Loucy (cell line): ENCODE measurements at regions not wholly inside any gene's neighbourhood (a gene's known extent, or its start where the extent isn't known, plus 50 kb on each side); places are given as distances from the start of the nearest gene placed in this dataset.

Experiments
- H2AFZ ChIP-seq: fragments of 200-600 bp; sonication (generic); 2 replicates; pipeline ENCODE4 v1.6.0; 2016; ENCODE audit warnings: antibody characterized with exemption, mild to moderate bottlenecking, low read length, moderate library complexity
- H3F3A ChIP-seq: fragments of 200-600 bp; 2 replicates; pipeline ENCODE4 v1.6.0; 2016; ENCODE audit warnings: antibody characterized with exemption, low read depth, mild to moderate bottlenecking
- H3K27me3 ChIP-seq: fragments of 200-600 bp; sonication (generic); 2 replicates; pipeline ENCODE4 v1.6.1; 2014; ENCODE audit warnings: low read length, mild to moderate bottlenecking; ENCODE audit not compliant: insufficient read depth, poor library complexity, severe bottlenecking
- H3K36me3 ChIP-seq: fragments of 200-600 bp; sonication (generic); 2 replicates; pipeline ENCODE4 v1.6.1; 2016; ENCODE audit warnings: low read length; ENCODE audit not compliant: insufficient read depth
- H3K4me1 ChIP-seq: fragments of 200-600 bp; sonication (generic); 2 replicates; pipeline ENCODE4 v1.5.1; 2014; ENCODE audit warnings: low read length, mild to moderate bottlenecking; ENCODE audit not compliant: insufficient read depth, poor library complexity, severe bottlenecking
- H3K4me2 ChIP-seq: fragments of 200-600 bp; sonication (generic); 2 replicates; pipeline ENCODE4 v1.6.0; 2014; ENCODE audit warnings: antibody characterized with exemption, low read length, low read depth, mild to moderate bottlenecking; ENCODE audit not compliant: poor library complexity, severe bottlenecking
- H3K4me3 ChIP-seq: fragments of 200-600 bp; sonication (generic); 2 replicates; pipeline ENCODE4 v1.5.1; 2014; ENCODE audit warnings: low read length, mild to moderate bottlenecking, mixed read lengths; ENCODE audit not compliant: poor library complexity, severe bottlenecking
- H3K79me2 ChIP-seq: fragments of 200-600 bp; sonication (generic); 2 replicates; pipeline ENCODE4 v1.6.1; 2014; ENCODE audit warnings: low read length; ENCODE audit not compliant: insufficient read depth
- H3K9ac ChIP-seq: fragments of 200-600 bp; sonication (generic); 2 replicates; pipeline ENCODE4 v1.6.0; 2014; ENCODE audit warnings: mild to moderate bottlenecking, low read depth, low read length, moderate library complexity; ENCODE audit not compliant: poor library complexity, severe bottlenecking
- H3K9me2 ChIP-seq: fragments of 200-600 bp; sonication (generic); replicated peaks from 2 replicates; pipeline ENCODE4 v1.6.1; 2016; ENCODE audit warnings: low read depth, low read length, mixed read lengths
- H3K9me3 ChIP-seq: fragments of 200-600 bp; sonication (generic); 2 replicates; pipeline ENCODE4 v1.6.1; 2014; ENCODE audit warnings: mild to moderate bottlenecking, antibody characterized with exemption, low read length, low read depth; ENCODE audit not compliant: insufficient read depth
- H4K20me1 ChIP-seq: fragments of 200-600 bp; sonication (generic); 2 replicates; pipeline ENCODE4 v1.6.0; 2014; ENCODE audit warnings: antibody characterized with exemption, low read length, mild to moderate bottlenecking; ENCODE audit not compliant: insufficient read depth, poor library complexity, severe bottlenecking
- EZH2phosphoT487 ChIP-seq: fragments of 200-600 bp; IDR thresholded peaks from 2 replicates; pipeline ENCODE4 v1.6.1; 2018; ENCODE audit warnings: antibody characterized with exemption, mild to moderate bottlenecking, moderate library complexity, borderline replicate concordance
- TF ChIP-seq, protein P1 (sequence below): fragments of 200-600 bp; sonication (generic); conservative IDR thresholded peaks from 2 replicates; pipeline ENCODE4 v1.5.1; 2014; ENCODE audit warnings: mild to moderate bottlenecking, antibody characterized with exemption, low read length

DNA sequence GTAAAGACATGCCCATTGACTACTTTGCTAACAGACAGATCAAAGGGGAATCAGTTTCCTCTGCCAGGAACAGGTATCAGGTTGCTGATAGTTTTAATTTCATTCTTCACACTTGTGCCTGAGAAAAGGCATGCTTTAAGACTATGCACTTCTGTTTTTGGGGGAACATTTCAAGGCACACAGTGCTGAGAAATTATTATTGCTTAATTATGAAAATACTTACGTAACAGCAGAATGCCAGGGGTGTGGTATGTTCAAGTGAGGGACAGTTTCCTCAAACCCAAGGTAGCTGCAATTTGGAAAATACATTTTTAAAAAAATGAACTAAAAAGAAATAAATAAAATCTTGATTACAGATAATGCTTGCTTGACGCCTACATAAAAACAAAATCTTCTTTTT, 1746.1 kb upstream of the PIK3C3 start:
- H3K9me2 ChIP-seq = no peaks in the 10 kb centered on the region
- H3K4me1 ChIP-seq = no peaks in the 10 kb centered on the region
- H2AFZ ChIP-seq = no peak overlapping the region
- H3K27me3 ChIP-seq = no peaks in the 10 kb centered on the region
- no peaks in the 10 kb centered on the region for H3F3A ChIP-seq
- no peak for TF ChIP-seq EZH2phosphoT487
- TF ChIP-seq, protein P1, sequence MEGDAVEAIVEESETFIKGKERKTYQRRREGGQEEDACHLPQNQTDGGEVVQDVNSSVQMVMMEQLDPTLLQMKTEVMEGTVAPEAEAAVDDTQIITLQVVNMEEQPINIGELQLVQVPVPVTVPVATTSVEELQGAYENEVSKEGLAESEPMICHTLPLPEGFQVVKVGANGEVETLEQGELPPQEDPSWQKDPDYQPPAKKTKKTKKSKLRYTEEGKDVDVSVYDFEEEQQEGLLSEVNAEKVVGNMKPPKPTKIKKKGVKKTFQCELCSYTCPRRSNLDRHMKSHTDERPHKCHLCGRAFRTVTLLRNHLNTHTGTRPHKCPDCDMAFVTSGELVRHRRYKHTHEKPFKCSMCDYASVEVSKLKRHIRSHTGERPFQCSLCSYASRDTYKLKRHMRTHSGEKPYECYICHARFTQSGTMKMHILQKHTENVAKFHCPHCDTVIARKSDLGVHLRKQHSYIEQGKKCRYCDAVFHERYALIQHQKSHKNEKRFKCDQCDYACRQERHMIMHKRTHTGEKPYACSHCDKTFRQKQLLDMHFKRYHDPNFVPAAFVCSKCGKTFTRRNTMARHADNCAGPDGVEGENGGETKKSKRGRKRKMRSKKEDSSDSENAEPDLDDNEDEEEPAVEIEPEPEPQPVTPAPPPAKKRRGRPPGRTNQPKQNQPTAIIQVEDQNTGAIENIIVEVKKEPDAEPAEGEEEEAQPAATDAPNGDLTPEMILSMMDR = no peak
- no peaks in the 10 kb centered on the region for H3K9me3 ChIP-seq
- no peaks in the 10 kb centered on the region for H3K79me2 ChIP-seq
- H4K20me1 ChIP-seq = no peaks in the 10 kb centered on the region
- no peaks in the 10 kb centered on the region for H3K36me3 ChIP-seq
- H3K4me3 ChIP-seq = no peak overlapping the region
- H3K4me2 ChIP-seq = no peak overlapping the region
- H3K9ac ChIP-seq = no peak overlapping the region

DNA sequence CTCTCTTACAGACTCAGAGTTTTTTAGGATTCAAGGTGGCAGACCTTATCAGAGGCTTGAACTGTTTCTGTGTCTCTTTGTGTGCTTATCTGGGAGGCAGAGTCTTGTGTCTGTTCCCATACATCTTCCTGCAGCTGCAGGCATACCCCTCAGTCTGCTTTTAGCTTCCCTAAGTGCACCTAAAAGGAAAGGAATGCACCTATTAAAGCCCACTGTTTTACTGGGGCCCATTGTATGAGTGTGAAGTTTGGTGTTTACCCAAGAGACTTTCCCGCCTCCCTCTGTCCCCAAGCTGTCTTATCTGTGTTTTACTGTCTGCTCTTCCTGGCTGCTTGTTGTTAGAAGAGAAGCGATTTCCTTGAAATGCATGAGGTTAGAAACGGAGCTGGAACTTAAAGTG, 1757.3 kb upstream of the PIK3C3 start:
- Histone ChIP-seq H4K20me1 (no peaks in the 10 kb centered on the region), H3K9me3 (no peaks in the 10 kb centered on the region), H3K9ac (no peak overlapping the region), H3K4me2 (no peak overlapping the region), H3K4me1 (no peaks in the 10 kb centered on the region), H3F3A (no peaks in the 10 kb centered on the region), H3K36me3 (no peaks in the 10 kb centered on the region), H3K27me3 (no peaks in the 10 kb centered on the region), H3K9me2 (no peaks in the 10 kb centered on the region), H3K79me2 (no peaks in the 10 kb centered on the region), H2AFZ (no peak overlapping the region), H3K4me3 (no peak overlapping the region)
- TF ChIP-seq, protein P1 = no peak
- no peak for TF ChIP-seq EZH2phosphoT487

DNA sequence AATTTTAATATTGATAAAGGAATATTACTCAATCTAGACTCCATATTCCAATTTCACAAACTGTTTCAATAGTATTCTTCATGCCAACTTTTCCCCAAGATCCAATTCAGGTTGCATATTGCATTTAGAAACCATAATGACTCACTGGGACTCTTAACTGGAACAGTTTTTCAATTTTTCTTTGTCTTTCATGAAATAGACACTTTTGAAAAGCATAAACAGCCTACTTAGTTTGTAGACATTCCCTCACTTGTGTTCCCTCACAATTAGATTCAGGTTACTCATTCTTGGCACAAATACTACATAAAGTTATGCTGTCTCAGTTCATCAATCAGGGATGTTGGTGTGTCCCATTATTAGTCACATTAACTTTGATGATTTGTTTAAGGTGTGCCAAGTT, 1768.4 kb upstream of the PIK3C3 start:
- no peak overlapping the region for H3K9ac ChIP-seq
- TF ChIP-seq, protein P1 = no peak
- TF ChIP-seq EZH2phosphoT487 = no peak
- H2AFZ ChIP-seq = no peak overlapping the region
- H3K4me1 ChIP-seq = no peaks in the 10 kb centered on the region
- H3K4me3 ChIP-seq = no peak overlapping the region
- no peaks in the 10 kb centered on the region for H3K9me3 ChIP-seq
- no peaks in the 10 kb centered on the region for H4K20me1 ChIP-seq
- no peaks in the 10 kb centered on the region for H3F3A ChIP-seq
- H3K79me2 ChIP-seq = no peaks in the 10 kb centered on the region
- H3K27me3 ChIP-seq = no peaks in the 10 kb centered on the region
- H3K36me3 ChIP-seq = no peaks in the 10 kb centered on the region
- H3K9me2 ChIP-seq = no peaks in the 10 kb centered on the region
- H3K4me2 ChIP-seq = no peak overlapping the region
